HCT116 (cell line): ENCODE measurements at regions not wholly inside any gene's neighbourhood (a gene's known extent, or its start where the extent isn't known, plus 50 kb on each side); places are given as distances from the start of the nearest gene placed in this dataset.

Source experiments
- ATAC-seq: fragments of 200-7000 bp; cut with Tn5 transposase; 2 replicates; pipeline ENCODE4 v1.9.1; 2020; ENCODE audit warnings: mild to moderate bottlenecking, moderate library complexity
- BruUV-seq: library from RNA; stranded (reverse); fragments of 400-500 nt; replicated peaks from 2 replicates; lab custom pipeline; 2021; lab: Mats Ljungman, UMichigan
- CTCF ChIA-PET: fragments of 300-600 bp; sonication (Branson Sonifier 250); formaldehyde crosslinking; loops from one replicate; lab custom pipeline; 2021; ENCODE audit warnings: antibody characterized with exemption; lab: Charles Lee
- POLR2A ChIA-PET: fragments of 300-600, 350-600 bp; sonication (Branson Sonifier 250); formaldehyde crosslinking; loops from one replicate; lab custom pipeline; 2021; ENCODE audit warnings: antibody characterized with exemption; lab: Charles Lee
- RAD21 ChIA-PET, 2 experiments: fragments of 300-600 bp; sonication (Branson Sonifier 250); formaldehyde crosslinking; loops; one replicate each; lab custom pipeline; 2023; ENCODE audit warnings: low total read pairs in 2 of 2; ENCODE audit not compliant: uncharacterized antibody in 2 of 2, unreplicated experiment in 2 of 2, low non-redundant PET in 1 of 2; lab: Charles Lee
- DNase-seq: peaks from one replicate; pipeline ENCODE4 v3.0.0-alpha.2; 2010; ENCODE audit warnings: low read depth, low spot score
- H2AFZ ChIP-seq: fragments of 200-600 bp; shearing (Covaris generic), sonication (generic); 2 replicates; pipeline ENCODE4 v1.6.1; 2017; ENCODE audit warnings: low read depth, mixed run types, mixed read lengths, antibody characterized with exemption, low read length; ENCODE audit not compliant: poor library complexity, severe bottlenecking
- H3K27ac ChIP-seq: 2 replicates; pipeline ENCODE4 v1.5.1; 2012; ENCODE audit warnings: low read depth, low read length
- H3K27me3 ChIP-seq: fragments of 200-600 bp; sonication (generic); 2 replicates; pipeline ENCODE4 v1.6.1; 2016; ENCODE audit warnings: mixed run types, low read length, mixed read lengths; ENCODE audit not compliant: insufficient read depth
- H3K36me3 ChIP-seq, 2 experiments: fragments of 200-500 bp in 1 of 2; fragments of 200-600 bp in 1 of 2; sonication (Bioruptor generic) in 1 of 2; sonication (generic) in 1 of 2; 2 replicates each; pipeline versions ENCODE4 v1.5.1 to v1.6.1; 2014 to 2016; ENCODE audit warnings: low read length in 2 of 2, inconsistent platforms in 1 of 2, mixed read lengths in 1 of 2, mixed run types in 1 of 2; ENCODE audit not compliant: insufficient read depth in 2 of 2, control insufficient read depth in 1 of 2
- H3K4me1 ChIP-seq, 2 experiments: fragments of 200-600 bp in 1 of 2; sonication (generic) in 1 of 2; 2 replicates each; pipeline versions ENCODE4 v1.5.1 to v1.6.1; 2012 to 2017; ENCODE audit warnings: low read length in 2 of 2, inconsistent platforms in 1 of 2, mild to moderate bottlenecking in 1 of 2, mixed read lengths in 1 of 2, mixed run types in 1 of 2, moderate library complexity in 1 of 2; ENCODE audit not compliant: insufficient read depth in 2 of 2, control insufficient read depth in 1 of 2
- H3K4me2 ChIP-seq: fragments of 200-600 bp; sonication (generic); 2 replicates; pipeline ENCODE4 v1.6.1; 2017; ENCODE audit warnings: mixed run types, low read length, mixed read lengths
- H3K4me3 ChIP-seq, 2 experiments: fragments of 200-600 bp in 1 of 2; sonication (generic) in 1 of 2; replicated peaks in 1 of 2; 2 replicates each; pipeline ENCODE4 v1.5.1; 2011 to 2016; ENCODE audit warnings: low read length in 2 of 2, control low read depth in 1 of 2, low read depth in 1 of 2, mild to moderate bottlenecking in 1 of 2, mixed read lengths in 1 of 2, mixed run types in 1 of 2
- H3K79me2 ChIP-seq: fragments of 200-600 bp; sonication (generic); 2 replicates; pipeline ENCODE4 v1.6.1; 2017; ENCODE audit warnings: mild to moderate bottlenecking, mixed run types, low read length, moderate library complexity, mixed read lengths; ENCODE audit not compliant: insufficient read depth
- H3K9ac ChIP-seq: fragments of 200-600 bp; sonication (generic); 2 replicates; pipeline ENCODE4 v1.6.1; 2016; ENCODE audit warnings: low read length, mixed read lengths
- H3K9me2 ChIP-seq: fragments of 200-600 bp; sonication (generic), shearing (Covaris generic); 2 replicates; pipeline ENCODE4 v1.6.1; 2017; ENCODE audit warnings: mixed run types, mild to moderate bottlenecking, moderate library complexity; ENCODE audit not compliant: insufficient read depth
- H3K9me3 ChIP-seq, 2 experiments: fragments of 200-500 bp in 1 of 2; fragments of 200-600 bp in 1 of 2; sonication (Bioruptor generic) in 1 of 2; sonication (generic) in 1 of 2; 2 replicates each; pipeline ENCODE4 v1.6.1; 2014 to 2017; ENCODE audit warnings: low read length in 2 of 2, mixed read lengths in 2 of 2, inconsistent platforms in 1 of 2, low read depth in 1 of 2, mild to moderate bottlenecking in 1 of 2, mixed run types in 1 of 2, moderate library complexity in 1 of 2; ENCODE audit not compliant: control insufficient read depth in 1 of 2, insufficient read depth in 1 of 2
- H4K20me1 ChIP-seq: fragments of 200-600 bp; sonication (generic), shearing (Covaris generic); 2 replicates; pipeline ENCODE4 v1.6.1; 2017; ENCODE audit warnings: mixed run types, mild to moderate bottlenecking, moderate library complexity; ENCODE audit not compliant: insufficient read depth
- ATF3 ChIP-seq: IDR thresholded peaks from 2 replicates; pipeline ENCODE4 v1.6.1; 2012
- CEBPB ChIP-seq: IDR thresholded peaks from 2 replicates; pipeline ENCODE4 v1.6.1; 2012; ENCODE audit warnings: low read depth
- EGR1 ChIP-seq: IDR thresholded peaks from 2 replicates; pipeline ENCODE4 v1.6.1; 2012; ENCODE audit warnings: low read depth
- ELF1 ChIP-seq: IDR thresholded peaks from 2 replicates; pipeline ENCODE4 v1.6.1; 2012; ENCODE audit warnings: low read depth, borderline replicate concordance
- EZH2 ChIP-seq: fragments of 200-600 bp; sonication (generic); IDR thresholded peaks from 2 replicates; pipeline ENCODE4 v1.6.1; 2017; ENCODE audit warnings: antibody characterized with exemption, mixed run types
- EZH2phosphoT487 ChIP-seq: fragments of 200-600 bp; IDR thresholded peaks from 2 replicates; pipeline ENCODE4 v1.6.1; 2018; ENCODE audit warnings: antibody characterized with exemption, borderline replicate concordance
- JUND ChIP-seq: IDR thresholded peaks from 2 replicates; pipeline ENCODE4 v1.6.1; 2012
- MAX ChIP-seq: IDR thresholded peaks from 2 replicates; pipeline ENCODE4 v1.6.1; 2012
- POLR2AphosphoS5 ChIP-seq: IDR thresholded peaks from 2 replicates; pipeline ENCODE4 v1.6.1; 2011; ENCODE audit warnings: mild to moderate bottlenecking, low read depth, low read length, moderate library complexity
- RAD21 ChIP-seq: IDR thresholded peaks from 2 replicates; pipeline ENCODE4 v1.6.1; 2012; ENCODE audit warnings: low read depth, mild to moderate bottlenecking
- REST ChIP-seq: IDR thresholded peaks from 2 replicates; pipeline ENCODE4 v1.6.1; 2012; ENCODE audit warnings: low read depth
- SIN3A ChIP-seq: IDR thresholded peaks from 2 replicates; pipeline ENCODE4 v1.6.1; 2012; ENCODE audit warnings: low read depth
- SP1 ChIP-seq: IDR thresholded peaks from 2 replicates; pipeline ENCODE4 v1.6.1; 2012; ENCODE audit warnings: low read depth
- SRF ChIP-seq: IDR thresholded peaks from 2 replicates; pipeline ENCODE4 v1.6.1; 2012; ENCODE audit warnings: low read depth
- intact Hi-C: fragments of 100-400 bp; cut with micrococcal nuclease; formaldehyde crosslinking; loops from 2 replicates; pipeline ENCODE4 v1.10.0; 2022

GRCh38 chr17:70774339-70775117, 605.2 kb downstream of the KCNJ2 start:
- CTCF ChIA-PET, result interaction anchor here (2.8 kb wide), 1 partner anchor 310 kb away, joined by 8 read pairs; no protein-coding TSS in a partner anchor
- Histone ChIP-seq H3K36me3 (no peaks in the 10 kb centered on the region), H3K9me2 (no peaks in the 10 kb centered on the region), H3K4me2 (no peak overlapping the region), H2AFZ (no peak overlapping the region), H3K9me3 (no peaks in the 10 kb centered on the region), H3K4me1 (no peaks in the 10 kb centered on the region), H3K9ac (no peak overlapping the region), H3K27ac (no peak overlapping the region), H4K20me1 (no peaks in the 10 kb centered on the region), H3K27me3 (no peaks in the 10 kb centered on the region), H3K79me2 (no peaks in the 10 kb centered on the region), H3K4me3 (no peak overlapping the region)
- no TSS peak for BruUV-seq
- no peak for TF ChIP-seq EZH2phosphoT487
- no peak for TF ChIP-seq CEBPB
- no peak for TF ChIP-seq SP1
- no peak for TF ChIP-seq RAD21
- no peak for TF ChIP-seq POLR2AphosphoS5
- TF ChIP-seq SIN3A, result no peak
- no peak for TF ChIP-seq SRF
- TF ChIP-seq JUND, result no peak
- TF ChIP-seq MAX, result no peak
- TF ChIP-seq ATF3, result no peak
- no peak for TF ChIP-seq REST
- no peak for TF ChIP-seq ELF1
- TF ChIP-seq EGR1, result no peak
- TF ChIP-seq EZH2, result no peak
- ATAC-seq (no peak), DNase-seq (no peak)
- POLR2A ChIA-PET, result no interaction called here
- intact Hi-C loops, result no loop called here
- RAD21 ChIA-PET, result interaction anchor here in 1 of 2 experiments (0.6 kb wide), 1 partner anchor 1765 kb away, joined by 4 read pairs; no protein-coding TSS in a partner anchor
